Urinary bladder (tissue), 3 donors: ENCODE measurements at regions not wholly inside any gene's neighbourhood (a gene's known extent, or its start where the extent isn't known, plus 50 kb on each side); places are given as distances from the start of the nearest gene placed in this dataset.

Experiments used
- DNase-seq: peaks from one replicate; pipeline ENCODE4 v3.0.0-alpha.2; 2015; ENCODE audit errors: extremely low spot score
- H3K27ac ChIP-seq: one replicate; pipeline ENCODE4 v1.5.1; 2013; ENCODE audit warnings: low read depth, mild to moderate bottlenecking, moderate library complexity
- H3K36me3 ChIP-seq: one replicate; pipeline ENCODE4 v1.6.1; 2013; ENCODE audit warnings: mild to moderate bottlenecking, moderate library complexity; ENCODE audit not compliant: insufficient read depth
- H3K4me1 ChIP-seq: one replicate; pipeline ENCODE4 v1.6.1; 2013; ENCODE audit warnings: mild to moderate bottlenecking, moderate library complexity; ENCODE audit not compliant: insufficient read depth
- H3K4me3 ChIP-seq: one replicate; pipeline ENCODE4 v1.5.1; 2013; ENCODE audit warnings: low read depth, low read length
- WGBS: extraction: QIAGEN DNeasy Blood & Tissue Kit; methylation state at CpG from one replicate; pipeline ENCODE4 v1.1.7; 2013; 5-methylcytosine and 5-hydroxymethylcytosine counted together
- donor health status: healthy with polysubstance abuse.
- donor health status: healthy.

DNA sequence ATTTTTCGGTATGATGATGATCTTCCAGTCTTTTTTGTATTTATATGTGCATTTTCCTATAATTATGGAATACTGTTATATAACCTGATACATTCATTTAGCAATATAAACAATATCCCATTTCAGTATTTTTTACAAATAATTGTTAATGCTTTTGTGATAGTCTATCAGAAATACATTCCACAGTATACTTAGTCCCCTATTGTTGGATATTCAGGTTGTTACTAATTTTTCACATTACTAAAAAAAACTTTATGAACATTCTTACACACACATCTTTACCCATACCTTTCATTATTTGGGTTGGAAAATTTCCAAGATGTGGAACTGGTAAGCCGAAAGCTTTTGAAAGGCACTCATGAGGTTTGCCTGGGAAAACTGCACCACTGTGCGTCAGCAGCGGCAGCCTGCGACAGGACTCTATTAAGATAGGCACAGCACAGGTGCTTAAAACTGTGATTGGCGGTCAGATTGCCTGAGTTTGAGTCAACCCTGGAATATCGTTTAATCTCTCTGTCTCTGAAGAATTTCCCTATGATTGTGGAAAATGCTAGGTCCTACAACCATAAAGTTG, 147.5 kb upstream of the ERCC6L2 start:
- Histone ChIP-seq H3K4me3 (no peak overlapping the region), H3K27ac (no peak overlapping the region), H3K36me3 (no peaks in the 10 kb centered on the region), H3K4me1 (peaks cover 1% of the 10 kb centered on the region)
- WGBS, result 94% methylated on average over 7 of the region's 7 CpGs
- DNase-seq, result no peak

GRCh38 chr9:95726756-95727155, 148.7 kb upstream of the ERCC6L2 start:
- Histone ChIP-seq H3K4me1 (no peaks in the 10 kb centered on the region), H3K36me3 (no peaks in the 10 kb centered on the region), H3K4me3 (no peak overlapping the region), H3K27ac (no peak overlapping the region)
- WGBS, result 79% methylated on average over 2 of the region's 2 CpGs
- no peak for DNase-seq

- Histone ChIP-seq H3K36me3 (no peaks in the 10 kb centered on the region), H3K27ac (no peak overlapping the region), H3K4me1 (no peaks in the 10 kb centered on the region), H3K4me3 (no peak overlapping the region)
- no peak for DNase-seq
- WGBS, result 69% methylated on average over 4 of the region's 4 CpGs
These were observed 150.4 kb upstream of the ERCC6L2 start for GRCh38 chr9:95725045-95725444.

- H3K27ac ChIP-seq, result no peak overlapping the region
- H3K4me3 ChIP-seq, result no peak overlapping the region
- H3K4me1 ChIP-seq, result no peaks in the 10 kb centered on the region
- WGBS, result 44% methylated on average over 7 of the region's 7 CpGs
- DNase-seq, result no peak
- H3K36me3 ChIP-seq, result no peaks in the 10 kb centered on the region
These were observed 151.1 kb upstream of the ERCC6L2 start for GRCh38 chr9:95724253-95724991.

GRCh38 chr9:95722141-95722540, 153.3 kb upstream of the ERCC6L2 start:
- no peaks in the 10 kb centered on the region for H3K4me1 ChIP-seq
- H3K4me3 ChIP-seq, result no peak overlapping the region
- DNase-seq, result no peak
- H3K27ac ChIP-seq, result no peak overlapping the region
- WGBS, result 81% methylated on average over 4 of the region's 4 CpGs
- H3K36me3 ChIP-seq, result no peaks in the 10 kb centered on the region

- WGBS, result 66% methylated on average over 5 of the region's 5 CpGs
- H3K27ac ChIP-seq, result no peak overlapping the region
- no peak overlapping the region for H3K4me3 ChIP-seq
- no peaks in the 10 kb centered on the region for H3K4me1 ChIP-seq
- DNase-seq, result no peak
- H3K36me3 ChIP-seq, result no peaks in the 10 kb centered on the region
These were observed 154.4 kb upstream of the ERCC6L2 start for GRCh38 chr9:95721061-95721531.

DNA sequence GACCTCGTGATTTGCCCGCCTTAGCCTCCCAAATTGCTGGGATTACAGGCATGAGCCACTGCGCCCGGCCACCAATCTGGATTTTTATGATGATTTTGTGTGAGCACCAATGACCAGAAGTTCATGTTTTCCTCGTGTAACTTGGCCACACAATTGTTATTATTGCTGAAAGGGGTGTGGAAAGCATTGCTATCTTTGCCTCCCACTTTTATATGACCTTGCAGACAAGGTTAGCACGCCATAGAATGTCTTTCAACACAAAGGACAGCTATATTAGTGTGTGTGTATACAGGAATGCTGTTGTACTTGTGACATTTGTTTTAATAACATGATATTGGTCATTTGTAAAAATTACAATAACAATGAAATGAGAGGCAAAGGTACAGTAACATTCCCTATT, 155.0 kb upstream of the ERCC6L2 start:
- H3K4me1 ChIP-seq, result no peaks in the 10 kb centered on the region
- no peak overlapping the region for H3K27ac ChIP-seq

GRCh38 chr9:95719354-95719753, 156.1 kb upstream of the ERCC6L2 start:
- no peak for DNase-seq
- H3K4me1 ChIP-seq, result no peaks in the 10 kb centered on the region
- no peak overlapping the region for H3K4me3 ChIP-seq
- H3K36me3 ChIP-seq, result no peaks in the 10 kb centered on the region
- H3K27ac ChIP-seq, result no peak overlapping the region
- 82% methylated on average over 8 of the region's 8 CpGs for WGBS

More for the DNA sequence above, 155.0 kb upstream of the ERCC6L2 start:
- H3K4me3 ChIP-seq, result no peak overlapping the region
- DNase-seq, result no peak
- H3K36me3 ChIP-seq, result no peaks in the 10 kb centered on the region
- WGBS, result 86% methylated on average over 6 of the region's 6 CpGs

- DNase-seq, result no peak
- no peaks in the 10 kb centered on the region for H3K36me3 ChIP-seq
- no peak overlapping the region for H3K4me3 ChIP-seq
- H3K27ac ChIP-seq, result no peak overlapping the region
- H3K4me1 ChIP-seq, result no peaks in the 10 kb centered on the region
These were observed 157.2 kb upstream of the ERCC6L2 start for GRCh38 chr9:95718263-95718662.

DNA sequence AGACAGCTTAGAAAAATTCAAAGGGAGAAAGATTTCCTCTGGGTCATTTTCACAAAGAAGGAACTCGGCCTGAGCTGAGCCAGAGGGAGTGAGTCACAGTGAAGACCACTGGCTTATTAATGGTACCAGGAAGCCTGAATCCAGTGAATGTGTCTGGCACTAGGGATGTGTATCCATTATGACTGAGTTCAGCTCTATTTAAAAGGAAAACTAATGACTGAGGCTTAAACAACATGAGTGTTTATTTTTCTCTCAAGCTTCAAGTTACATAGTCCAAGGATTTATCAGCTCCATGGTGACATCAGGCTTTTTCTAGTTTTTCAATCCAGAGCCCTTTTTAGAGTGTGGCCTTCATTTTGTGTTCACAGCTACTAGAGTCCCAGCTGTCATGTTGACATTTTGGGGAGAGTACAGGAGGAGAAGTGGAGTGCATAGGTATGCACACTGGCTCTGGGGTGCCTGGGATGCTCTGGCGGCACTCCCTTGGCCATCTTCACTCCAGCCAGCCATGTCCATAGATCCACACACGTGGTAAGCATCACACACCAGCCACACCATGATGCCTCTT, 159.5 kb upstream of the ERCC6L2 start:
- Histone ChIP-seq H3K36me3 (no peaks in the 10 kb centered on the region), H3K4me3 (no peak overlapping the region), H3K27ac (no peak overlapping the region), H3K4me1 (no peaks in the 10 kb centered on the region)
- 73% methylated on average over 3 of the region's 3 CpGs for WGBS
- no peak for DNase-seq

GRCh38 chr9:95710446-95710845, 165.0 kb upstream of the ERCC6L2 start:
- no peaks in the 10 kb centered on the region for H3K36me3 ChIP-seq
- 95% methylated on average over 8 of the region's 8 CpGs for WGBS
- no peak for DNase-seq

DNA sequence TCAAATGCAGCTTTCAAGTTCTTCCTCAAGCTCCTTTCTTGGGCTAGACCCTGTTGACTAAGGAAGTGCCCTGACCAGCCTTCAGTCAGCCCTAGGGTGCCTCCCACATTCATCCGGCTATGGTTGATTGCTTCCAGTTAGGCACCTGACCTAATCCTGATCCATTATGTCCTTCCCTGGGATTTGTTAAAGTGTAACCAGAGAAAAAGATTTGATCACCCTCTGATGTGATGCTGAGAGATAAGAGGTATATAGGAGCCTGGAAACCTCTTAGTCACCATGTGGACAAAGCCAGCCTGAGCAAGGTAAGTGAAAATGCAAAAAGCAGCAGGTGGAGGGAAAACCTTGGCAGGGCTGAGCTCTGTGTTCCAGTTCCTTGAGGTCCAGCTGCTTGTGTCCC, 178.8 kb upstream of the ERCC6L2 start:
- no peak for DNase-seq
- no peak overlapping the region for H3K27ac ChIP-seq
- H3K36me3 ChIP-seq, result no peaks in the 10 kb centered on the region
- H3K4me3 ChIP-seq, result no peak overlapping the region
- WGBS, result 85% methylated on average over 1 of the region's 1 CpG
- H3K4me1 ChIP-seq, result no peaks in the 10 kb centered on the region

More at GRCh38 chr9:95710446-95710845, 165.0 kb upstream of the ERCC6L2 start:
- Histone ChIP-seq H3K27ac (no peak overlapping the region), H3K4me1 (no peaks in the 10 kb centered on the region), H3K4me3 (no peak overlapping the region)

- H3K4me1 ChIP-seq, result no peaks in the 10 kb centered on the region
- DNase-seq, result no peak
- H3K4me3 ChIP-seq, result no peak overlapping the region
- WGBS, result 84% methylated on average over 4 of the region's 4 CpGs
- no peak overlapping the region for H3K27ac ChIP-seq
- H3K36me3 ChIP-seq, result no peaks in the 10 kb centered on the region
These were observed 174.7 kb upstream of the PTCH1 start for GRCh38 chr9:95691435-95691834.

GRCh38 chr9:95689669-95690068, 172.9 kb upstream of the PTCH1 start:
- Histone ChIP-seq H3K4me1 (no peaks in the 10 kb centered on the region), H3K36me3 (no peaks in the 10 kb centered on the region), H3K27ac (no peak overlapping the region), H3K4me3 (no peak overlapping the region)
- WGBS, result 87% methylated on average over 2 of the region's 2 CpGs
- DNase-seq, result no peak
